Fibroblast of skin of left biceps (primary cell): ENCODE measurements at regions not wholly inside any gene's neighbourhood (a gene's known extent, or its start where the extent isn't known, plus 50 kb on each side); places are given as distances from the start of the nearest gene placed in this dataset.

Experiments
- DNase-seq, 2 experiments: peaks; one replicate each; pipeline ENCODE4 v3.0.0-alpha.2; 2013; ENCODE audit warnings: low read depth in 2 of 2

DNA sequence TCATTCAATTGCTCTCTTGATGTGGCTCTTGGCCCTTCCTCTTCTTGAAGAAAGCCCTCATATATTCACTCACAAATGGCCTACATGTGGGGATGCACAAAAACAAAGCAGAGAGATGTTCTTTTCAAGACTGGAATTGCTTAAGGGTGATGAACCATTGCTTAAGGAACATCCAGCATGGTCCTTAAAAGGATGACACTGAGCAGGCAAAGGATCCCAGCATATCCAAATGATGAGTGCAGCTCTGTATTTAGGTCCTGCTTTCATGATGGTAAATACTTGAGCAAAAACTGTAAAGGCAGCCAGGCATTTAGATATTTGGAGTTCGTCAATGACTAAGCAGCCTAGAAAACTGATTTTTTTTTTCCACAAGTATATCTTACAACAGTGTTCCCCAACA, 173.8 kb upstream of the ARRDC4 start:
- DNase-seq: no peak

DNA sequence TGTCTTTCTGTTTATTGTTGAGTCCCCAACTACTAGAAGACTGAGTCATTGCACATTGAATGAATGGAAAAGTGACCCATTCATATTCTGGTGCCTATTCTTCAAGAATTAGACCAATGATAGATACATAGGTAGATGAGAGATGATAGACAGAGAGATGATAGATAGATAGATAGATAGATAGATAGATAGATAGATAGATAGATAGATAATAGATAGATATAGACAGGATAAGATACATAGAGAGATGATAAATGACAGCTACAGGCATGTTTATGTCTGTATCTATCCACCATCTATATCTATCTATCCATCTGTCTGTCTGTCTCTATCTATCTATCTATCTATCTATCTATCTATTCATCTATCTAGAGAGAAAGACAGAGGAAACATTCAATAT, 170.3 kb upstream of the ARRDC4 start:
- DNase-seq: no peak

DNA sequence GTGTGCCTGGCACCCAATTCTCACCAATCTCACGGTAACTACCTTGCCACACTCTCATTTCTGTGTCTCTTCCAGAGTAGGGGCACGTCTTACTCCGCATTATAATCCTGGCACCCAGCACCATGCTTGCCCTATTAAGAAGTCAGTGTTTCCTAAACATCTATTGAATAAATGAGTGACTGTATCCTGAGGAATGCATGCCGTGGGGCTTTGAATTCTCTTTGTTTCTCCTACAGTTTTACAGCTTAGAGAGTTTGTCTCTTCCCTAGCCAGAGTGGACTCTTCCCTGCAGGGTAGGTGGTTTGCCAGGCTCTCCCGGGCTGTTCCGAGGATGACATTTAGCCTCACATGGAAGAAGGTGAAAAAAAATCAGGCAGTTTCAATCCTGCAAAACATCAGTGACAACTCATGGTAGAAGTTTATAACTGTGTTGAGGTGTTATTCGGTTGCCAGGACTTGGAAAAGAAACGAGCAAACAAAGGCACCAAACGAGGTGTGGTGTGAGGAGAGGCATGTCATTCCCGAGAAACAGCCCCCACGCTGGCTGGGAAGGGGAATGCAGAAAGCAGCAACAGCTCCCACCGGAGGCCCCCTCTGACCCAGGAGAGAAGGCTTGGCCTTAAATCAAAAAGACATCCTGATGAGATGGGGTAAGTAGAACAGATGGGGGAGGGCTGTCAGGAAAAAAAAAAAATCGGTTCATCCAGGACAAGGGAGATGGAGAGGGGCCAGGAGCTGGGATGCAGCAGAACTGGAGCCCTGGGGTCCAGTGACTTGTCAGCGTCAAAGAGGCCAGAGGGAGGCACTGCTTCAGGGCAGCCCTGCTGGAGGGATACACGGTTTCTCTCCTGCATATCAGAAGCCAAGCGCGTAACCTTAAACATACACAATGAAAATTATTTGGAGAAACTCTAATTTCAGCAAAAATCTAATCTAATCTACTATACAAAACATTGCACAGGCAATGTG, 168.4 kb upstream of the ARRDC4 start:
- no peak for DNase-seq

GRCh38 chr15:97804950-97805349, 155.6 kb upstream of the ARRDC4 start:
- DNase-seq: no peak

DNA sequence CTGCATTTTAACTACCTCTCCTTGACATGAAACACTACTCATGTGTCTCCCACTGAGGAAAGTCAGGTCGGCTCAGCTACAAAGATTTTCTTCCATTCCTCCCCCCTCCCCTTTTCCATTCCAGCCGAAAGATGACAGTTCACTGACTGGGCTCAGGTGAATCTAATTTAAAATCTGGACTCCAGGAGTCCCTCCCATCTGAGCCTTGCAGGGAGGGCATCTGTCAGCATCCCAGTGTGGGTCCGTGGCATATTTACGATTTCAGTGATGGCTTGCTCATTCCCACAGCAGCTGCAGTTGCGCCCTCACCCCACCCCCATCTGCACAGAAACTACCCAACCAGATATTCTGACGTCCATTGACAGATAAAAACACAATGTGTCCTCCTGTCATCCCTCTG, 153.7 kb upstream of the ARRDC4 start:
- no peak for DNase-seq

- DNase-seq: no peak
Measured at GRCh38 chr15:97815835-97816234, 144.7 kb upstream of the ARRDC4 start.

DNA sequence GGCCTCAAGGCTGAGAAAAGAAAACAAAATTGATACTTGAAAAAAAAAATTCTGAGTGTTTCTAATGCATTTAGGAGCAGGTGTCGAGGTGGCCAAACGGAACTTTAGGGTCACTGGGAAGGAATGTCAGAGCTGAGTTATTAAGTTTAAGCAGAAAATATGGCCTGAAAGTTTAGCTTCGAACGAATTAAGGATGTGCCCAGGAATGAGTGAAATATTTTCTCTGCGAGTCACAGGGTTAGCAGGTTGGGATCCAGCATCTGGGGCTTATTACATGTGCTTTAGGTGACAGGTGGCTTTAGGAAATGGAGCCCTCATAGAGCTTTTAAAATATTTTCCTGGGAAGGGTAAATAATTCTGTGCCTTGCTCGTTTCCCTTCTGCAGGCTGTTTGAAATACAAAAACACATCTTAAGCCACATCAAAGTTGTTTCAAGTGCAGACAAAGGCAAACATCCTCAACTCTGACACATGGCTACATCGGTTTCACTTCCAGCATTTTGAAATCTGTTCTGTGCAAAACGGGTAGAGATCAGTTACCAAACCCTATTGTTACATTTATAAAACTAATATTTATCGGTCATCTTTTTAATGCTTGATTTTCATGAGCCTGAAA, 143.1 kb upstream of the ARRDC4 start:
- no peak for DNase-seq

DNA sequence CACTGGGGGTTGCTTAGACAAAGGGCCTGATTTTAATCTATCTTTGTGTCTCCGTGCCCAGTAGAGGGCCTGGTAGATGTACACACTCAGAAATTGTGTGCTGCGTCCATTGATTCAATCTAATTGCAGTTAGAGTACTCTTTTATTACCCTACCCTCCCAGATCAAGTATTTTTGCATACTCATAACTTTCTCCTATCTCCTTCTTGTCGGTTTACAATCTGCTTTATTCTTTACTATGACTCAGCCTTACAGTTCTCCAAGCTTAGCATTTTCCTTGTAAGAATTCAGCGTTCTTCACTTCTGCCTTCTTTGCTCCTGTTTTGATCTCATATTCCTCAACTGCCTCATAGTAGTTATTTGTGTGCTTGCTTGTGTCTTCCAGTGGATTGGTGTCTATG, 124.5 kb upstream of the ARRDC4 start:
- DNase-seq: no peak

- no peak for DNase-seq
Measured at GRCh38 chr15:97837896-97838295, 122.6 kb upstream of the ARRDC4 start.

- DNase-seq: no peak
Measured at GRCh38 chr15:97838606-97839210, 121.8 kb upstream of the ARRDC4 start.

DNA sequence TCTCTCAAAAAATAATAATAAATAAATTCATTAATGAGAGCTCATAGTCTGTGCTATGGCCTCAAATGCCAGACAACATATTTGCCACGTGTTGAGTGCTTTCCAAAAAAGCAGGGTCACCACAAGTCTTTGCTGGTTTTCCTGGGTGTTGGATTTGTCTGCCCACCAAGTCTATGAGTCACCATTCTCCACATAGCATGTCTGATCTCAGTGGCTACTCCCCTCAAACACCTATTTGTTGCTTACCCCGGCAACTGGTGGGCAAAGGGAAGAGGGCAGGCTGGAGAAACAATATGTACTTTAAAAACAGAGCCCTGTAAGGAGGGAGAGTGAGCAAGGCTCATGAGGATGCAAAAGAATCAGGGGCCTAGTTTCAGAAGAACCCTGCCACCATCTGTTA, 120.0 kb upstream of the ARRDC4 start:
- DNase-seq: no peak

DNA sequence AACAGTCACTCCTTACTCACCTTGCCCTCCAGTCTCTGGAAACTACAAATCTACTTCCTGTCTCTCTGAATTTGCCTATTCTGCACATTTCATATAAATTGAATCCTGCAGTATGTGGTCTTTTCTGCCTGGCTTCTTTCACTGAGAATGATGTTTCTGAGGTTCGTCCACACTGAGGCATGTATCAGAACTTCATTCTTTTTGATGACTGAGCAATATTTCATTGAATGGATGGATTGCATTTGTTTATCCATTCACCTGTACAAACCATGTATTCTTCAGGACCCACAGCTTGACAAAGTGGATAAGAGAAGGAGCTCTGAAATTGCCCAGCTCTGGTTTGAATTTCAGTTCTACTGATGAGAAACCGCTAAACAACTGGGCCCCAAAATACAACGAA, 118.9 kb upstream of the ARRDC4 start:
- no peak for DNase-seq

DNA sequence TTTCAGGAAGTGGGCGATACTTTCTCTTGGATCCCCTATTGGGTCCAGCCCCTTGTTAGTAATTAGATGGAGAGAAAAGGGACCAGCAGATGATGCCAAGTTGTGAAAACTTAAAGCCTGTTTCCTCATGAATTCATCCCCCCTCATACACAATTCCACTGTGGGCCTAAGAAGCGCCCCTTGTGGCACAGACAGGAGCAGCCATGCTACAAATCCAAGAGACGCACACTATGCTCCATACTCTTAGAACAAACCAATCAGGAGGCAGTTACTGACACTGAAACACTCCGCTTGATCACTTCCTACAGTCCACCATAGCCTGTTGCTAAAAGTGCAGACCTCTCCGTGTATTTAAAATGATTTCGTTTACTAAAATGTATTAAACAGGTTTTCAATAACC, 111.3 kb upstream of the ARRDC4 start:
- DNase-seq: no peak

DNA sequence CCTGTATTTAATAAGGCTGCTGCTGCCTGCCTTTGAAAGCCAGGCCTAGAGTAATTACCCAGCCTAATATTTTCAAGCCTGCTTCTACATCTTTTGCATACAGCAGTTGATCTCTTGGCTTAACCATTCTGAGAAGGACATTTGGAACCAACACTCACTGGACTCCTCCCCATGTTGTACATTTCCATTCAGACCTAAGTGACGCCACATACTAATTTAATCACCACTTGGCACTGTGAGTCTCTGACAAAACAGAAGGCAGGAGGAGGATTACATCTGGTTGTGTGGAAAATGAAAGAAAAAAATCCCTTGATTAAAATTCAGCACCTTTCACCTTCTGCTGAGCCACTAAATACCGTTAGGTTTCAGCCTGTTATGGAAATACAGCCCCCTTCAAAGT, 102.2 kb upstream of the ARRDC4 start:
- no peak for DNase-seq

- no peak for DNase-seq
Measured at GRCh38 chr15:97861529-97862260, 98.8 kb upstream of the ARRDC4 start.

GRCh38 chr15:97866959-97867358, 93.5 kb upstream of the ARRDC4 start:
- DNase-seq: no peak

- no peak for DNase-seq
Measured at GRCh38 chr15:97867870-97868269, 92.6 kb upstream of the ARRDC4 start.

- DNase-seq: no peak
Measured at GRCh38 chr15:97868981-97869380, 91.5 kb upstream of the ARRDC4 start.

- no peak for DNase-seq
Measured at GRCh38 chr15:97870771-97871170, 89.7 kb upstream of the ARRDC4 start.

GRCh38 chr15:97874139-97874538, 86.4 kb upstream of the ARRDC4 start:
- no peak for DNase-seq

DNA sequence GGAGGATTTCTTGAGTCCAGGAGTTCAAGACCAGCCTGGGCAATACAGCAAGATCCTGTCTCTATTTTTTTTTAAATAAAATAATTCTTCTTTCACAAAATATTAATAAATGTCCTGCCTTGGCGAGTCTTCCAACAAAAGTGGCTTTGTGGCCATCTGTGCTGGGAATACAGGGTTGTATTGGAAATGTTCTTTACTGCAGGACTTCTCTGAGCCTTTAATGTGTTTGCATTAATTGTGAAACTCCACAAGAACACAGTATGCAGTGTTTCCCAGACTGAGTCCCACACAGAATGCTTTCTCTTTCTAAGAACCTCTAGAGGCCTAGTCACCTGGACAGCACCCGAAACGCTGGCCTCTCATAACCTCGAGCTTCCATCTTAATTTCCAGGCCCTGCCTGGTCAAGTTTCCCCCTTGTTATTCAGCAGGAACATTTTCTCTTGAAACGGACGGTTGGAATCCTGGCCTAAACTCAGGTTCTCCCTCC, 85.4 kb upstream of the ARRDC4 start:
- DNase-seq: no peak
